H9 (cell line): ENCODE measurements at regions not wholly inside any gene's neighbourhood (a gene's known extent, or its start where the extent isn't known, plus 50 kb on each side); places are given as distances from the start of the nearest gene placed in this dataset.

Source experiments
- DNase-seq: peaks from one replicate; pipeline ENCODE4 v3.0.0-alpha.2; 2017
- H2AFZ ChIP-seq: one replicate; pipeline ENCODE4 v1.6.1; 2013; ENCODE audit warnings: mild to moderate bottlenecking, low read length, control low read depth, moderate library complexity
- H2AK5ac ChIP-seq: 2 replicates; pipeline ENCODE4 v1.6.1; 2013; ENCODE audit warnings: low read length, control low read depth, mixed read lengths; ENCODE audit not compliant: insufficient read length
- H2BK120ac ChIP-seq: one replicate; pipeline ENCODE4 v1.6.1; 2013; ENCODE audit warnings: low read depth, mild to moderate bottlenecking, low read length, control low read depth, inconsistent platforms; ENCODE audit not compliant: poor library complexity, severe bottlenecking
- H2BK12ac ChIP-seq: 2 replicates; pipeline ENCODE4 v1.6.1; 2013; ENCODE audit warnings: low read length, control low read depth, mixed read lengths, low read depth; ENCODE audit not compliant: insufficient read length
- H2BK15ac ChIP-seq: 2 replicates; pipeline ENCODE4 v1.6.1; 2013; ENCODE audit warnings: low read depth, low read length, control low read depth
- H2BK20ac ChIP-seq: one replicate; pipeline ENCODE4 v1.6.1; 2013; ENCODE audit warnings: low read depth, mild to moderate bottlenecking, low read length, control low read depth, inconsistent platforms; ENCODE audit not compliant: poor library complexity, severe bottlenecking
- H2BK5ac ChIP-seq: 2 replicates; pipeline ENCODE4 v1.6.1; 2013; ENCODE audit warnings: low read length, control low read depth, mixed read lengths; ENCODE audit not compliant: insufficient read length
- H3K14ac ChIP-seq: 2 replicates; pipeline ENCODE4 v1.6.1; 2013; ENCODE audit warnings: low read length, control low read depth; ENCODE audit not compliant: insufficient read depth
- H3K18ac ChIP-seq: 2 replicates; pipeline ENCODE4 v1.6.1; 2013; ENCODE audit warnings: low read depth, mild to moderate bottlenecking, mixed read lengths, low read length, control low read depth; ENCODE audit not compliant: insufficient read length
- H3K23ac ChIP-seq: 2 replicates; pipeline ENCODE4 v1.6.1; 2013; ENCODE audit warnings: low read length, control low read depth, mixed read lengths, low read depth; ENCODE audit not compliant: insufficient read length
- H3K23me2 ChIP-seq: 2 replicates; pipeline ENCODE4 v1.6.1; 2013; ENCODE audit warnings: low read depth, mild to moderate bottlenecking, mixed read lengths, low read length, control low read depth; ENCODE audit not compliant: insufficient read length, poor library complexity, severe bottlenecking
- H3K27ac ChIP-seq: 2 replicates; pipeline ENCODE4 v1.5.1; 2013; ENCODE audit warnings: low read length, control low read depth, mixed read lengths, low read depth; ENCODE audit not compliant: insufficient read length
- H3K27me3 ChIP-seq: 2 replicates; pipeline ENCODE4 v1.6.1; 2013; ENCODE audit warnings: low read length, control low read depth, inconsistent platforms; ENCODE audit not compliant: insufficient read depth
- H3K4ac ChIP-seq: 2 replicates; pipeline ENCODE4 v1.6.1; 2013; ENCODE audit warnings: low read depth, mild to moderate bottlenecking, control low read depth, inconsistent platforms, low read length, moderate library complexity
- H3K4me1 ChIP-seq: 2 replicates; pipeline ENCODE4 v1.6.1; 2013; ENCODE audit warnings: low read length, control low read depth, inconsistent platforms; ENCODE audit not compliant: insufficient read depth
- H3K4me2 ChIP-seq: 2 replicates; pipeline ENCODE4 v1.6.1; 2013; ENCODE audit warnings: low read length, control low read depth, mixed read lengths; ENCODE audit not compliant: insufficient read length, insufficient read depth
- H3K56ac ChIP-seq: 2 replicates; pipeline ENCODE4 v1.6.1; 2013; ENCODE audit warnings: low read depth, mild to moderate bottlenecking, mixed read lengths, low read length, control low read depth; ENCODE audit not compliant: insufficient read length
- H3K79me1 ChIP-seq: 2 replicates; pipeline ENCODE4 v1.6.1; 2013; ENCODE audit warnings: low read depth, mild to moderate bottlenecking, moderate library complexity, low read length, control low read depth, inconsistent platforms; ENCODE audit not compliant: insufficient read depth, poor library complexity, severe bottlenecking
- H3K79me2 ChIP-seq: 2 replicates; pipeline ENCODE4 v1.6.1; 2013; ENCODE audit warnings: low read length, control low read depth, inconsistent platforms; ENCODE audit not compliant: insufficient read depth
- H3K9ac ChIP-seq: 2 replicates; pipeline ENCODE4 v1.6.1; 2013; ENCODE audit warnings: low read length, control low read depth, mixed read lengths; ENCODE audit not compliant: insufficient read length; ENCODE audit errors: extremely low read depth
- H3K9me3 ChIP-seq: one replicate; pipeline ENCODE4 v1.6.1; 2013; ENCODE audit warnings: low read depth, low read length, inconsistent platforms; ENCODE audit not compliant: control insufficient read depth
- H3T11ph ChIP-seq: one replicate; pipeline ENCODE4 v1.6.1; 2013; ENCODE audit warnings: mild to moderate bottlenecking, low read length, control low read depth, inconsistent platforms
- H4K20me1 ChIP-seq: one replicate; pipeline ENCODE4 v1.6.1; 2013; ENCODE audit not compliant: control insufficient read depth, insufficient read length, insufficient read depth
- H4K5ac ChIP-seq: 2 replicates; pipeline ENCODE4 v1.6.1; 2013; ENCODE audit warnings: low read depth, mild to moderate bottlenecking, mixed read lengths, low read length, control low read depth; ENCODE audit not compliant: insufficient read length
- H4K8ac ChIP-seq: replicated peaks from 2 replicates; pipeline ENCODE4 v1.6.1; 2013; ENCODE audit warnings: low read length, control low read depth, mixed read lengths, low read depth; ENCODE audit not compliant: insufficient read length
- H4K91ac ChIP-seq: 2 replicates; pipeline ENCODE4 v1.6.1; 2013; ENCODE audit warnings: low read depth, mild to moderate bottlenecking, moderate library complexity, mixed read lengths, low read length, control low read depth; ENCODE audit not compliant: insufficient read length
- H3K27ac Mint-ChIP-seq, 3 experiments: 2 replicates in 2 of 3; 3 replicates in 1 of 3; pipeline ENCODE4 v1.8.0; 2020 to 2021; ENCODE audit warnings: mixed read lengths in 3 of 3, mild to moderate bottlenecking in 1 of 3, moderate library complexity in 1 of 3
- H3K27me3 Mint-ChIP-seq: 2 replicates; pipeline ENCODE4 v1.8.0; 2021; ENCODE audit warnings: low read depth, mild to moderate bottlenecking, moderate library complexity, mixed read lengths
- H3K36me3 Mint-ChIP-seq, 3 experiments: 2 replicates in 2 of 3; 3 replicates in 1 of 3; pipeline ENCODE4 v1.8.0; 2020 to 2021; ENCODE audit warnings: low read depth in 3 of 3, mixed read lengths in 3 of 3; ENCODE audit not compliant: insufficient read depth in 1 of 3
- H3K4me1 Mint-ChIP-seq, 2 experiments: 2 replicates each; pipeline ENCODE4 v1.8.0; 2020; ENCODE audit warnings: mixed read lengths in 2 of 2
- H3K4me3 Mint-ChIP-seq, 2 experiments: 2 replicates in 1 of 2; 3 replicates in 1 of 2; pipeline ENCODE4 v1.8.0; 2020 to 2021; ENCODE audit warnings: mild to moderate bottlenecking in 2 of 2, mixed read lengths in 2 of 2, moderate library complexity in 1 of 2
- H3K9me3 Mint-ChIP-seq, 2 experiments: 2 replicates in 1 of 2; 3 replicates in 1 of 2; pipeline ENCODE4 v1.8.0; 2020; ENCODE audit warnings: mild to moderate bottlenecking in 2 of 2, mixed read lengths in 2 of 2, moderate library complexity in 1 of 2
- TF ChIP-seq, protein P1 (sequence below): fragments of 200-600 bp; sonication (generic); conservative IDR thresholded peaks from 3 replicates; pipeline ENCODE4 v1.8.0; 2021; ENCODE audit warnings: antibody characterized with exemption, mild to moderate bottlenecking

DNA sequence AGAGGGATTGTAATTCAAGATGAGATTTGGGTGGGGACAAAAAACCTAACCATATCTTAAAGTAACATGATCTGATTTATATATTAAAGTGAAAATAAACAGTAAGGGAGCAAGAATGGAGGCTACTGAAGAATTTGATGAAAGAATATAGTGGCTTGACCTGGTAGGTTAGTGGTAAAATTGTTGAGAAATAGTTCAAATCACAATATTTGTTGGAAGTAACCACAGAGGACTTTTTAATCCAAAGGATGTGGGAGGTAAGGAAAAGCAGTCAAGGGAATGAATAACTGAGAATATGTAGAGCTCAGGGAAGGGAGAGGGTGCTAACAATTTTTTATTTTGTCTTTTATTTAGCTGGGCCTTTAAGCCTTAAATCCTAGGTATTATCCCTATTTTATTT, 139.8 kb upstream of the HS3ST1 start:
- no peak overlapping the region for H2BK5ac ChIP-seq
- H3K23me2 ChIP-seq, result no peaks in the 10 kb centered on the region
- no peak overlapping the region for H2BK120ac ChIP-seq
- no peaks in the 10 kb centered on the region for H3K9me3 ChIP-seq
- H2BK20ac ChIP-seq, result no peak overlapping the region
- H3K27me3 Mint-ChIP-seq, result no peaks in the 10 kb centered on the region
- no peak overlapping the region for H3K9ac ChIP-seq
- no peaks in the 10 kb centered on the region for H3K9me3 Mint-ChIP-seq
- H3K18ac ChIP-seq, result no peak overlapping the region
- H3T11ph ChIP-seq, result no peak overlapping the region
- H4K91ac ChIP-seq, result no peak overlapping the region
- H3K27ac Mint-ChIP-seq, result no peak overlapping the region
- no peaks in the 10 kb centered on the region for H4K20me1 ChIP-seq
- H3K79me2 ChIP-seq, result no peaks in the 10 kb centered on the region
- no peak overlapping the region for H2AK5ac ChIP-seq
- H3K36me3 Mint-ChIP-seq, result no peaks in the 10 kb centered on the region
- no peaks in the 10 kb centered on the region for H3K27me3 ChIP-seq
- H2BK12ac ChIP-seq, result no peak overlapping the region
- no peak overlapping the region for H3K4ac ChIP-seq
- no peak overlapping the region for H3K27ac ChIP-seq
- no peaks in the 10 kb centered on the region for H3K4me1 ChIP-seq
- H2AFZ ChIP-seq, result no peak overlapping the region
- H3K4me1 Mint-ChIP-seq, result no peaks in the 10 kb centered on the region
- TF ChIP-seq, protein P1, sequence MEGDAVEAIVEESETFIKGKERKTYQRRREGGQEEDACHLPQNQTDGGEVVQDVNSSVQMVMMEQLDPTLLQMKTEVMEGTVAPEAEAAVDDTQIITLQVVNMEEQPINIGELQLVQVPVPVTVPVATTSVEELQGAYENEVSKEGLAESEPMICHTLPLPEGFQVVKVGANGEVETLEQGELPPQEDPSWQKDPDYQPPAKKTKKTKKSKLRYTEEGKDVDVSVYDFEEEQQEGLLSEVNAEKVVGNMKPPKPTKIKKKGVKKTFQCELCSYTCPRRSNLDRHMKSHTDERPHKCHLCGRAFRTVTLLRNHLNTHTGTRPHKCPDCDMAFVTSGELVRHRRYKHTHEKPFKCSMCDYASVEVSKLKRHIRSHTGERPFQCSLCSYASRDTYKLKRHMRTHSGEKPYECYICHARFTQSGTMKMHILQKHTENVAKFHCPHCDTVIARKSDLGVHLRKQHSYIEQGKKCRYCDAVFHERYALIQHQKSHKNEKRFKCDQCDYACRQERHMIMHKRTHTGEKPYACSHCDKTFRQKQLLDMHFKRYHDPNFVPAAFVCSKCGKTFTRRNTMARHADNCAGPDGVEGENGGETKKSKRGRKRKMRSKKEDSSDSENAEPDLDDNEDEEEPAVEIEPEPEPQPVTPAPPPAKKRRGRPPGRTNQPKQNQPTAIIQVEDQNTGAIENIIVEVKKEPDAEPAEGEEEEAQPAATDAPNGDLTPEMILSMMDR, result no peak
- H3K79me1 ChIP-seq, result no peaks in the 10 kb centered on the region
- DNase-seq, result no peak
- no peak overlapping the region for H3K4me2 ChIP-seq
- H2BK15ac ChIP-seq, result no peak overlapping the region
- H3K4me3 Mint-ChIP-seq, result no peak overlapping the region
- no peak overlapping the region for H4K5ac ChIP-seq
- H3K23ac ChIP-seq, result no peak overlapping the region
- H3K14ac ChIP-seq, result no peak overlapping the region
- no peak overlapping the region for H3K56ac ChIP-seq
- H4K8ac ChIP-seq, result no peak overlapping the region
